Upper lobe of left lung (tissue), 6 donors: ENCODE measurements at regions not wholly inside any gene's neighbourhood (a gene's known extent, or its start where the extent isn't known, plus 50 kb on each side); places are given as distances from the start of the nearest gene placed in this dataset.

ENCODE experiments used
- ATAC-seq, 2 donors: fragments of 200-7000 bp; cut with Tn5 transposase; one replicate each; pipeline ENCODE4 v1.9.1; 2022; ENCODE audit warnings: mild to moderate bottlenecking in 2 of 2, moderate library complexity in 2 of 2; ENCODE audit not compliant: low FRiP score in 2 of 2
- DNase-seq, 2 donors: peaks; one replicate each; pipeline ENCODE4 v3.0.0-alpha.2; 2019 to 2020
- H3K27ac ChIP-seq, 4 donors: fragments of 200-600 bp; sonication (generic); one replicate each; pipeline ENCODE4 v1.5.1; 2016 to 2019
- H3K27me3 ChIP-seq, 4 donors: fragments of 200-600 bp; sonication (generic); one replicate each; pipeline ENCODE4 v1.5.1; 2017 to 2019
- H3K36me3 ChIP-seq, 4 donors: fragments of 200-600 bp; sonication (generic); one replicate each; pipeline ENCODE4 v1.5.1; 2016 to 2019
- H3K4me1 ChIP-seq, 4 donors: fragments of 200-600 bp; sonication (generic); one replicate each; pipeline ENCODE4 v1.5.1; 2018 to 2019
- H3K4me3 ChIP-seq, 4 donors: fragments of 200-600 bp; sonication (generic); one replicate each; pipeline ENCODE4 v1.5.1; 2017 to 2019; ENCODE audit warnings: mild to moderate bottlenecking in 2 of 4, moderate library complexity in 1 of 4
- H3K9me3 ChIP-seq, 4 donors: fragments of 200-600 bp; sonication (generic); one replicate each; pipeline ENCODE4 v1.5.1; 2018 to 2019
- EP300 ChIP-seq, 4 donors: sonication (generic); formaldehyde crosslinking; IDR thresholded peaks; one replicate each; pipeline ENCODE4 v1.5.1; 2017; ENCODE audit warnings: antibody characterized with exemption in 4 of 4, control low read depth in 2 of 4
- POLR2A ChIP-seq, 4 donors: fragments of 450-650 bp; IDR thresholded peaks; one replicate each; pipeline ENCODE4 v1.5.1; 2016 to 2017; ENCODE audit warnings: antibody characterized with exemption in 4 of 4, mild to moderate bottlenecking in 2 of 4
- POLR2AphosphoS5 ChIP-seq, 2 donors: sonication (generic); formaldehyde crosslinking; IDR thresholded peaks; one replicate each; pipeline ENCODE4 v1.5.1; 2017; ENCODE audit warnings: antibody characterized with exemption in 2 of 2
- WGBS, 2 donors: methylation state at CpG; one replicate each; pipeline ENCODE4 v1.1.5; 2017 to 2018; 5-methylcytosine and 5-hydroxymethylcytosine counted together
- TF ChIP-seq, protein P1 (sequence below), 6 experiments: fragments of 450-650 bp in 4 of 6; fragments of 200-600 bp in 2 of 6; sonication (generic) in 2 of 6; IDR thresholded peaks; one replicate each; pipeline ENCODE4 v1.5.1; 2016 to 2019; ENCODE audit warnings: antibody characterized with exemption in 6 of 6
- donor health status: DM: no; HTN: no; CAD: no; lungs with moderate emphysema.
- donor health status: DM: no; HTN: yes; CAD: no; lungs with severe emphysema.

DNA sequence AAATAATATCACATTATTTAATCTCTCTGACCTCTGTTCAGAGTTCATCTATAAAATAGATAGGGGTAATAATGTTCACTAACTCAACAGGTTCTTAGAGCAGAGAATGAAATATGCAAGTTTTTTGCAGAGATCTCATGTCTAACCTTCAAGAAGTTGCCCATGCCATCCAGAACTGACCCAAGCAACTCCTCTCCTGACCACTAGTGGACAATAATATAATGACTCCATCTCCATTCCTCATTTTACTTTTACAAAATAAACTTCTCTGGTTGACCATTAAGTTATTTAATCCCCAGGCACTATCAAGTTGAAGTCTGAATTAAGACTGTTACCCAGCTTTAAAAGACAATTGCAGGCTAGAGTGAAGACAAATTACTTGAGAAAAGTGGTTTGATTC, 382.6 kb downstream of the KCNA4 start:
- ATAC-seq = no peak
- Histone ChIP-seq H3K27me3 (no peaks in the 10 kb centered on the region), H3K4me1 (no peaks in the 10 kb centered on the region), H3K36me3 (no peaks in the 10 kb centered on the region), H3K27ac (no peak overlapping the region), H3K9me3 (no peaks in the 10 kb centered on the region), H3K4me3 (no peak overlapping the region)
- DNase-seq = no peak
- no peak for TF ChIP-seq EP300 (IDR thresholded peaks at IDR 0.05)
- TF ChIP-seq, protein P1, sequence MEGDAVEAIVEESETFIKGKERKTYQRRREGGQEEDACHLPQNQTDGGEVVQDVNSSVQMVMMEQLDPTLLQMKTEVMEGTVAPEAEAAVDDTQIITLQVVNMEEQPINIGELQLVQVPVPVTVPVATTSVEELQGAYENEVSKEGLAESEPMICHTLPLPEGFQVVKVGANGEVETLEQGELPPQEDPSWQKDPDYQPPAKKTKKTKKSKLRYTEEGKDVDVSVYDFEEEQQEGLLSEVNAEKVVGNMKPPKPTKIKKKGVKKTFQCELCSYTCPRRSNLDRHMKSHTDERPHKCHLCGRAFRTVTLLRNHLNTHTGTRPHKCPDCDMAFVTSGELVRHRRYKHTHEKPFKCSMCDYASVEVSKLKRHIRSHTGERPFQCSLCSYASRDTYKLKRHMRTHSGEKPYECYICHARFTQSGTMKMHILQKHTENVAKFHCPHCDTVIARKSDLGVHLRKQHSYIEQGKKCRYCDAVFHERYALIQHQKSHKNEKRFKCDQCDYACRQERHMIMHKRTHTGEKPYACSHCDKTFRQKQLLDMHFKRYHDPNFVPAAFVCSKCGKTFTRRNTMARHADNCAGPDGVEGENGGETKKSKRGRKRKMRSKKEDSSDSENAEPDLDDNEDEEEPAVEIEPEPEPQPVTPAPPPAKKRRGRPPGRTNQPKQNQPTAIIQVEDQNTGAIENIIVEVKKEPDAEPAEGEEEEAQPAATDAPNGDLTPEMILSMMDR (IDR thresholded peaks at IDR 0.05) = peak in 1 of 6 experiments; percentile 16

DNA sequence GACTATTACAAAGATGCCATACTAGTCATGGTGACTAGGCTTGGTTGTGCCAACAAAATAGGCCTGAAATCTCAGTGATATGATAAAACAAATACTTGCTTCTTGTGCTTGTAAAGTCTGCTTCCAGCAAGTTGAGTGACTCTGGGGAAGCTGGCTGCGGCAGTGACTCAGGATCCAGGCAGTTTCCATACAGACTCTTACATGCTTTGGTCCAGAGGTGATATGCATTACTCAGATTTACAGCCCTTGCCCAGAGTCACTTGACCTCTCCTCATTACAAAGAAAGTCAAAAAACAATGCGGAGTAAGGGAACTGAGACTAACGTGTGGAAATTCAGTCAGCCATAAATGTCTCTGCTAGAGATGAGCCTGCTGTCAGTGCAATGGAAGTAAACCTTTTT, 387.5 kb downstream of the KCNA4 start:
- H3K36me3 ChIP-seq = no peaks in the 10 kb centered on the region
- H3K4me3 ChIP-seq = no peak overlapping the region
- no peaks in the 10 kb centered on the region for H3K4me1 ChIP-seq
- no peaks in the 10 kb centered on the region for H3K27me3 ChIP-seq
- H3K9me3 ChIP-seq = no peaks in the 10 kb centered on the region
- no peak overlapping the region for H3K27ac ChIP-seq
- TF ChIP-seq EP300 (IDR thresholded peaks at IDR 0.05) (no peak), POLR2AphosphoS5 (IDR thresholded peaks at IDR 0.05) (no peak), POLR2A (IDR thresholded peaks at IDR 0.05) (no peak)
- TF ChIP-seq, protein P1 (IDR thresholded peaks at IDR 0.05) = no peak
- 90 to 94% methylated on average over 3 of the region's 3 CpGs for WGBS, 2 donors
- no peak for DNase-seq
- no peak for ATAC-seq

DNA sequence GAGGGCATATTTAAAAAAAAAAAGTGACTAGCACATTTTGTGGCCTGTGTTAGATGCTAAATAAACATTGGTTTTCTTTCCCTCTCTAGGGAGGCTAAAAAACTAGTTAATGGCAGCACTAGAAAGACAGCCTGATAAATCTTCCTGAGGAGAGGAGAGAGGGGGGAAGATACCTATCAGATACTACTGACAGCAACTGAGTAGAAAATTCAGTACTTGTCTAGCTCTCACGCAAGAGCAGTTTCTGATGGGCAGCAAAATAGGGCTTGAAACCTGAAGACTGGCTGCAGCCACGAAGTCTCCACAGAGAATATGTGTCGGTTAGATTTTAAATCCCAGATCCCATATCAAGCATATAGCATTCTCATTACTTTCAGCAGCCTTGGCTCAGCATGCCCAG, 388.2 kb downstream of the KCNA4 start:
- H3K4me1 ChIP-seq = no peaks in the 10 kb centered on the region
- no peaks in the 10 kb centered on the region for H3K36me3 ChIP-seq
- DNase-seq (no peak), ATAC-seq (no peak)
- no peaks in the 10 kb centered on the region for H3K27me3 ChIP-seq
- H3K9me3 ChIP-seq = no peaks in the 10 kb centered on the region
- H3K4me3 ChIP-seq = no peak overlapping the region
- 68 to 77% methylated on average over 3 of the region's 3 CpGs for WGBS, 2 donors
- TF ChIP-seq, protein P1 (IDR thresholded peaks at IDR 0.05) = no peak
- TF ChIP-seq POLR2A (IDR thresholded peaks at IDR 0.05) (no peak), EP300 (IDR thresholded peaks at IDR 0.05) (no peak), POLR2AphosphoS5 (IDR thresholded peaks at IDR 0.05) (no peak)
- H3K27ac ChIP-seq = no peak overlapping the region

DNA sequence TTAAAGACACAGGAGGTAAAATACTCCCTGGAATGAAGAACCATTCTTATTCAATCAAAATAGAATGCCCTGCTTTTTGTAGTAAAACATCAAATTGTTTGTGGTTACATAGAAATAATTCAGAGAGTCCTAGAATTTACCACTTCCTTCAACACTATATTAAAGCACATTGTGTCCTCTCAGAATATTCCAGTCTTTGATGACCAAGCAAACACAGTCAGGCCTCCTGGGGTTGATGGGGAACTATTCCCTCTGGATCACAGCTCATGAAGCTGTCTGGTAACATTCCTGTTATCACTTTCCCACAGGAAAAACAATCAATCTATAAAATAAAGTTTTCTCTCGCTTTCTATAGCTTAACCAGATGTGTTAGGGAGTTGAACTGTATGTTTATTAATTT, 389.3 kb downstream of the KCNA4 start:
- no peaks in the 10 kb centered on the region for H3K36me3 ChIP-seq
- TF ChIP-seq, protein P1 (IDR thresholded peaks at IDR 0.05) = no peak
- TF ChIP-seq POLR2AphosphoS5 (IDR thresholded peaks at IDR 0.05) = no peak
- no peak for TF ChIP-seq EP300 (IDR thresholded peaks at IDR 0.05)
- TF ChIP-seq POLR2A (IDR thresholded peaks at IDR 0.05) = no peak
- H3K4me1 ChIP-seq = no peaks in the 10 kb centered on the region
- H3K27me3 ChIP-seq = no peaks in the 10 kb centered on the region
- DNase-seq (no peak), ATAC-seq (no peak)
- 58 to 68% methylated on average over 1 of the region's 1 CpG for WGBS, 2 donors
- H3K27ac ChIP-seq = no peak overlapping the region
- H3K9me3 ChIP-seq = no peaks in the 10 kb centered on the region
- H3K4me3 ChIP-seq = no peak overlapping the region

DNA sequence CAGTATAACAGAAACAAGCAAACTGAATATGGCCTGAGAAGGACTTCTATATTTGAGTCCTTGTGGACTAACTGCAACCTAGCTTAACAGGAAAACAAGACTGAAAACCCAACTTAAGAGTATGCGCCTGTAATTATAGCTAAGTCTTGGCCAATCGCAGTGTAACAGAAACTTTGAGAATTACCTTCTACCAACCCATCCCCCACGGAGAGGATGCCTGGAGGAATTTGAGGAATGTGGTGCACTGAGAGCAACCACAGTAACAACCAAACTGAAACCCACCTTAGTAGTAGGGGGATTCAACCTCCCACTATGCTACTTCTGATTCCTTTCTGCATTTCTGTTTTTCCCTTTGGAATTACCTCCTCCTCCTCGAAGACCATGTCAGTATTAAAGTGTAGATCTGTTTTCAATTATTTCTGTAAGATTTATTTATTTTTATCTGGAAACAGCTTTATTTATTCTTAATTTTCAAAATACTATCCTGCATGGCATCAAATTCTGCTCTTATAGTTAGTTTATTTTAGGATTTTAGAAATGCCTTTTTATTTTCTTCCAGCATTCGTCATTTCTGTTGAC, 393.6 kb downstream of the KCNA4 start:
- Histone ChIP-seq H3K4me3 (no peak overlapping the region), H3K27ac (no peak overlapping the region), H3K4me1 (no peaks in the 10 kb centered on the region), H3K36me3 (no peaks in the 10 kb centered on the region), H3K27me3 (no peaks in the 10 kb centered on the region), H3K9me3 (no peaks in the 10 kb centered on the region)
- 50 to 53% methylated on average over 5 of the region's 5 CpGs for WGBS, 2 donors
- ATAC-seq (no peak), DNase-seq (no peak)
- no peak for TF ChIP-seq EP300 (IDR thresholded peaks at IDR 0.05)
- TF ChIP-seq POLR2A (IDR thresholded peaks at IDR 0.05) = no peak
- TF ChIP-seq, protein P1 (IDR thresholded peaks at IDR 0.05) = no peak
- no peak for TF ChIP-seq POLR2AphosphoS5 (IDR thresholded peaks at IDR 0.05)
